Skeletal muscle satellite cell (primary cell): ENCODE measurements at regions not wholly inside any gene's neighbourhood (a gene's known extent, or its start where the extent isn't known, plus 50 kb on each side); places are given as distances from the start of the nearest gene placed in this dataset.

Experiments used
- H3K27me3 ChIP-seq: 2 replicates; pipeline ENCODE4 v1.7.0; 2013; ENCODE audit warnings: low read length; ENCODE audit not compliant: control insufficient read depth, insufficient read depth
- H3K36me3 ChIP-seq: 2 replicates; pipeline ENCODE4 v1.7.0; 2013; ENCODE audit warnings: mild to moderate bottlenecking, control low read depth, low read length; ENCODE audit not compliant: insufficient read depth
- H3K4me1 ChIP-seq: 2 replicates; pipeline ENCODE4 v1.7.0; 2013; ENCODE audit warnings: low read length; ENCODE audit not compliant: control insufficient read depth, insufficient read depth
- H3K4me2 ChIP-seq: 2 replicates; pipeline ENCODE4 v1.7.0; 2013; ENCODE audit warnings: mild to moderate bottlenecking, low read length
- H3K4me3 ChIP-seq: 2 replicates; pipeline ENCODE4 v1.7.0; 2013; ENCODE audit warnings: low read length
- H3K9ac ChIP-seq: 2 replicates; pipeline ENCODE4 v1.7.0; 2013; ENCODE audit warnings: mild to moderate bottlenecking, low read depth, low read length, moderate library complexity
- H3K9me3 ChIP-seq: replicated peaks from 2 replicates; pipeline ENCODE4 v1.7.0; 2013; ENCODE audit warnings: mild to moderate bottlenecking, control low read depth, low read length

GRCh38 chr20:48309293-48309692 is 518.5 kb downstream of the PREX1 start:
- Histone ChIP-seq H3K27me3 (peaks cover 43% of the 10 kb centered on the region), H3K36me3 (no peaks in the 10 kb centered on the region), H3K9ac (no peak overlapping the region), H3K9me3 (no peaks in the 10 kb centered on the region), H3K4me3 (no peak overlapping the region), H3K4me2 (no peak overlapping the region), H3K4me1 (no peaks in the 10 kb centered on the region)

- H3K9me3 ChIP-seq, result no peaks in the 10 kb centered on the region
- no peak overlapping the region for H3K9ac ChIP-seq
- no peaks in the 10 kb centered on the region for H3K4me1 ChIP-seq
- no peak overlapping the region for H3K4me2 ChIP-seq
- peaks cover 47% of the 10 kb centered on the region for H3K27me3 ChIP-seq
- H3K36me3 ChIP-seq, result no peaks in the 10 kb centered on the region
- no peak overlapping the region for H3K4me3 ChIP-seq
These were observed 518.9 kb downstream of the PREX1 start for GRCh38 chr20:48308882-48309281.

- H3K27me3 ChIP-seq, result peaks cover 49% of the 10 kb centered on the region
- no peaks in the 10 kb centered on the region for H3K36me3 ChIP-seq
These were observed 519.5 kb downstream of the PREX1 start for GRCh38 chr20:48308232-48308781.

GRCh38 chr20:48307277-48307676 is 520.5 kb downstream of the PREX1 start:
- H3K27me3 ChIP-seq, result peaks cover 55% of the 10 kb centered on the region
- no peak overlapping the region for H3K4me2 ChIP-seq
- H3K4me1 ChIP-seq, result no peaks in the 10 kb centered on the region
- no peak overlapping the region for H3K9ac ChIP-seq
- no peaks in the 10 kb centered on the region for H3K36me3 ChIP-seq
- no peak overlapping the region for H3K4me3 ChIP-seq
- H3K9me3 ChIP-seq, result no peaks in the 10 kb centered on the region

More at GRCh38 chr20:48308232-48308781, 519.5 kb downstream of the PREX1 start:
- Histone ChIP-seq H3K9me3 (no peaks in the 10 kb centered on the region), H3K4me3 (no peak overlapping the region), H3K4me2 (no peak overlapping the region), H3K9ac (no peak overlapping the region), H3K4me1 (no peaks in the 10 kb centered on the region)

GRCh38 chr20:48302844-48303542 is 517.7 kb upstream of the SULF2 start:
- peaks cover 34% of the 10 kb centered on the region for H3K27me3 ChIP-seq
- H3K9me3 ChIP-seq, result no peaks in the 10 kb centered on the region
- H3K36me3 ChIP-seq, result no peaks in the 10 kb centered on the region
- no peak overlapping the region for H3K4me2 ChIP-seq
- no peak overlapping the region for H3K4me3 ChIP-seq
- peaks cover 11% of the 10 kb centered on the region for H3K4me1 ChIP-seq
- H3K9ac ChIP-seq, result no peak overlapping the region

- H3K4me2 ChIP-seq, result no peak overlapping the region
- H3K27me3 ChIP-seq, result peaks cover 34% of the 10 kb centered on the region
- H3K9me3 ChIP-seq, result no peaks in the 10 kb centered on the region
- peaks cover 11% of the 10 kb centered on the region for H3K4me1 ChIP-seq
- H3K36me3 ChIP-seq, result no peaks in the 10 kb centered on the region
- H3K9ac ChIP-seq, result no peak overlapping the region
- no peak overlapping the region for H3K4me3 ChIP-seq
These were observed 516.9 kb upstream of the SULF2 start for GRCh38 chr20:48302149-48302548.

- H3K4me3 ChIP-seq, result no peak overlapping the region
- no peak overlapping the region for H3K9ac ChIP-seq
- no peaks in the 10 kb centered on the region for H3K36me3 ChIP-seq
- H3K4me2 ChIP-seq, result no peak overlapping the region
- H3K27me3 ChIP-seq, result peaks cover 30% of the 10 kb centered on the region
- H3K9me3 ChIP-seq, result no peaks in the 10 kb centered on the region
- H3K4me1 ChIP-seq, result peaks cover 15% of the 10 kb centered on the region
These were observed 515.9 kb upstream of the SULF2 start for GRCh38 chr20:48301189-48301588.

GRCh38 chr20:48300529-48300928 is 515.2 kb upstream of the SULF2 start:
- Histone ChIP-seq H3K27me3 (peaks cover 28% of the 10 kb centered on the region), H3K4me3 (no peak overlapping the region), H3K4me1 (peaks cover 21% of the 10 kb centered on the region)

GRCh38 chr20:48298851-48299484 is 513.7 kb upstream of the SULF2 start:
- H3K27me3 ChIP-seq, result peaks cover 17% of the 10 kb centered on the region
- no peaks in the 10 kb centered on the region for H3K36me3 ChIP-seq
- H3K4me3 ChIP-seq, result no peak overlapping the region
- H3K9ac ChIP-seq, result no peak overlapping the region
- H3K4me2 ChIP-seq, result peak overlapping the region; percentile 26
- no peaks in the 10 kb centered on the region for H3K9me3 ChIP-seq
- peaks cover 34% of the 10 kb centered on the region for H3K4me1 ChIP-seq

More at GRCh38 chr20:48300529-48300928, 515.2 kb upstream of the SULF2 start:
- no peak overlapping the region for H3K9ac ChIP-seq
- no peaks in the 10 kb centered on the region for H3K36me3 ChIP-seq
- H3K4me2 ChIP-seq, result no peak overlapping the region
- no peaks in the 10 kb centered on the region for H3K9me3 ChIP-seq

GRCh38 chr20:48298433-48298832 is 513.2 kb upstream of the SULF2 start:
- Histone ChIP-seq H3K4me2 (no peak overlapping the region), H3K27me3 (peaks cover 14% of the 10 kb centered on the region), H3K36me3 (no peaks in the 10 kb centered on the region), H3K9me3 (no peaks in the 10 kb centered on the region), H3K9ac (no peak overlapping the region), H3K4me3 (no peak overlapping the region), H3K4me1 (peaks cover 38% of the 10 kb centered on the region)

- Histone ChIP-seq H3K4me3 (no peak overlapping the region), H3K9me3 (no peaks in the 10 kb centered on the region), H3K9ac (peak overlapping the region; percentile 31), H3K36me3 (no peaks in the 10 kb centered on the region), H3K4me2 (peak overlapping the region; percentile 39), H3K27me3 (peaks cover 2% of the 10 kb centered on the region), H3K4me1 (peaks cover 39% of the 10 kb centered on the region)
These were observed 510.7 kb upstream of the SULF2 start for GRCh38 chr20:48295966-48296421.
